K562 (cell line): ENCODE measurements at regions not wholly inside any gene's neighbourhood (a gene's known extent, or its start where the extent isn't known, plus 50 kb on each side); places are given as distances from the start of the nearest gene placed in this dataset.

Source experiments
- ATAC-seq: fragments of 200-7000 bp; cut with Tn5 transposase; 3 replicates; pipeline ENCODE4 v1.9.1; 2020; ENCODE audit warnings: moderate library complexity
- BruUV-seq: library from RNA; stranded (reverse); fragments of 400-500 nt; replicated peaks from 2 replicates; lab custom pipeline; 2021; lab: Mats Ljungman, UMichigan
- CTCF ChIA-PET: fragments of 300-600 bp; formaldehyde crosslinking; extraction: SDS; loops from one replicate; lab custom pipeline; 2021; ENCODE audit warnings: low intra/inter-chr PET ratio; lab: Yijun Ruan, JAX
- POLR2A ChIA-PET: fragments of 300-600, 350-650 bp; sonication (Branson Sonifier 250); formaldehyde crosslinking; extraction: SDS; loops from one replicate; lab custom pipeline; 2021; ENCODE audit warnings: antibody characterized with exemption, inconsistent platforms; lab: Yijun Ruan, JAX
- DNase-seq, 4 experiments: peaks; one replicate each; pipeline versions ENCODE4 v3.0.0 to v3.0.0-alpha.2; 2011 to 2018; ENCODE audit warnings: low spot score in 3 of 4, mixed read lengths in 3 of 4; ENCODE audit errors: extremely low read depth in 1 of 4
- FAIRE-seq: peaks from 2 replicates; lab custom pipeline; 2011; peaks lifted over from hg19 to GRCh38; lab: Jason Lieb, UNC
- H2AFZ ChIP-seq: 2 replicates; pipeline ENCODE4 v1.6.0; 2011; ENCODE audit warnings: low read depth, low read length, control low read depth, inconsistent platforms
- H3K27ac ChIP-seq: fragments of 200-600 bp; 3 replicates; pipeline ENCODE4 v1.8.0; 2011; ENCODE audit warnings: low read depth, mild to moderate bottlenecking, control low read depth, inconsistent platforms, low read length, moderate library complexity, mixed read lengths; ENCODE audit errors: extremely low read depth
- H3K27me3 ChIP-seq, 2 experiments: fragments of 300-600 bp in 1 of 2; 2 replicates in 1 of 2; 3 replicates in 1 of 2; pipeline versions ENCODE4 v1.6.0 to v1.8.0; 2011; ENCODE audit warnings: inconsistent platforms in 2 of 2, low read length in 2 of 2, mild to moderate bottlenecking in 1 of 2, mixed read lengths in 1 of 2, moderate library complexity in 1 of 2; ENCODE audit not compliant: control insufficient read depth in 2 of 2, insufficient read depth in 2 of 2
- H3K36me3 ChIP-seq: fragments of 300-600 bp; 3 replicates; pipeline ENCODE4 v1.8.0; 2011; ENCODE audit warnings: mild to moderate bottlenecking, low read length, inconsistent platforms; ENCODE audit not compliant: control insufficient read depth, insufficient read depth
- H3K4me1 ChIP-seq, 2 experiments: fragments of 200-600 bp in 1 of 2; replicated peaks in 1 of 2; 2 replicates in 1 of 2; 3 replicates in 1 of 2; pipeline versions ENCODE4 v1.5.1 to v1.8.0; 2011; ENCODE audit warnings: inconsistent platforms in 2 of 2, low read length in 2 of 2, mild to moderate bottlenecking in 1 of 2, mixed read lengths in 1 of 2, moderate library complexity in 1 of 2; ENCODE audit not compliant: control insufficient read depth in 2 of 2, insufficient read depth in 2 of 2
- H3K4me2 ChIP-seq: 2 replicates; pipeline ENCODE4 v1.6.1; 2011; ENCODE audit warnings: low read length, control low read depth, inconsistent platforms, mixed read lengths; ENCODE audit not compliant: insufficient read depth
- H3K4me3 ChIP-seq: fragments of 200-600 bp; sonication (generic), shearing (Covaris generic); 2 replicates; pipeline ENCODE4 v1.5.1; 2016; ENCODE audit warnings: control low read depth, inconsistent platforms
- H3K79me2 ChIP-seq: fragments of 200-600 bp; 3 replicates; pipeline ENCODE4 v1.8.0; 2011; ENCODE audit warnings: low read length, inconsistent platforms; ENCODE audit not compliant: control insufficient read depth, insufficient read depth
- H3K9ac ChIP-seq, 2 experiments: 2 replicates each; pipeline versions ENCODE4 v1.6.0 to v1.6.1; 2011; ENCODE audit warnings: low read depth in 2 of 2, low read length in 2 of 2, control low read depth in 1 of 2, inconsistent platforms in 1 of 2, mild to moderate bottlenecking in 1 of 2, mixed read lengths in 1 of 2; ENCODE audit not compliant: insufficient read depth in 1 of 2
- H3K9me1 ChIP-seq: one replicate; pipeline ENCODE4 v1.6.0; 2011; ENCODE audit warnings: inconsistent platforms, mild to moderate bottlenecking, low read length, moderate library complexity; ENCODE audit not compliant: control insufficient read depth, insufficient read depth
- H3K9me3 ChIP-seq: replicated peaks from 2 replicates; pipeline ENCODE4 v1.5.1; 2011; ENCODE audit warnings: low read depth, low read length, inconsistent platforms; ENCODE audit not compliant: control insufficient read depth, insufficient read depth
- H4K20me1 ChIP-seq: replicated peaks from 2 replicates; pipeline ENCODE4 v1.6.1; 2011; ENCODE audit warnings: low read length, inconsistent platforms, mixed read lengths; ENCODE audit not compliant: control insufficient read depth, insufficient read depth
- ASH1L ChIP-seq: fragments of 450-650 bp; IDR thresholded peaks from 2 replicates; pipeline ENCODE4 v1.6.1; 2018; ENCODE audit warnings: borderline replicate concordance, mild to moderate bottlenecking, low read depth; ENCODE audit not compliant: partially characterized antibody
- CBX8 ChIP-seq: fragments of 200-600 bp; sonication (generic); IDR thresholded peaks from 2 replicates; pipeline ENCODE4 v1.6.1; 2012; ENCODE audit warnings: borderline replicate concordance, mixed run types, low read depth, mild to moderate bottlenecking, moderate library complexity, mixed read lengths, low read length, control low read depth, inconsistent platforms; ENCODE audit not compliant: poor library complexity, severe bottlenecking; ENCODE audit errors: extremely low read depth
- EP400 ChIP-seq: fragments of 450-650 bp; IDR thresholded peaks from 2 replicates; pipeline ENCODE4 v1.6.1; 2017; ENCODE audit warnings: antibody characterized with exemption, mild to moderate bottlenecking, moderate library complexity
- PTTG1 ChIP-seq: fragments of 450-650 bp; IDR thresholded peaks from 2 replicates; pipeline ENCODE4 v1.6.1; 2016; ENCODE audit warnings: low read depth, mild to moderate bottlenecking, missing genetic modification characterization, missing compliant biosample characterization
- SIRT6 ChIP-seq: IDR thresholded peaks from one replicate; pipeline ENCODE4 v1.6.1; 2012; ENCODE audit warnings: low read depth, mild to moderate bottlenecking, control low read depth, inconsistent platforms, low read length, moderate library complexity
- STAG1 ChIP-seq: sonication (generic); formaldehyde crosslinking; IDR thresholded peaks from 2 replicates; pipeline ENCODE4 v1.5.0; 2020; ENCODE audit warnings: missing genetic modification reagents, borderline replicate concordance
- THRA ChIP-seq: fragments of 450-650 bp; IDR thresholded peaks from 2 replicates; pipeline ENCODE4 v1.6.1; 2017; ENCODE audit warnings: mild to moderate bottlenecking, moderate library complexity
- ZEB2 ChIP-seq: fragments of 450-650 bp; IDR thresholded peaks from 2 replicates; pipeline ENCODE4 v1.6.1; 2016
- WGBS: fragments of 100-300 bp; shearing (Covaris generic); methylation state at CpG from one replicate; pipeline ENCODE4 v1.1.6; 2016; ENCODE audit warnings: low coverage, mixed read lengths; ENCODE audit not compliant: insufficient coverage; ENCODE audit errors: missing lambda C conversion rate; 5-methylcytosine and 5-hydroxymethylcytosine counted together
- in situ Hi-C: fragments of 300-500 bp; cut with MboI; formaldehyde crosslinking; loops from 4 replicates; pipeline ENCODE4 v1.15.0; 2018; ENCODE audit warnings: inconsistent platforms, mixed read lengths
- intact Hi-C: fragments of 100-400 bp; cut with micrococcal nuclease; formaldehyde crosslinking; loops from 2 replicates; pipeline ENCODE4 v1.14.2; 2022
- TF ChIP-seq, protein P1 (sequence below): sonication (generic); formaldehyde crosslinking; IDR thresholded peaks from 2 replicates; pipeline ENCODE4 v1.8.0; 2023; ENCODE audit warnings: mild to moderate bottlenecking, missing genetic modification reagents

GRCh38 chr15:25556136-25556535 lies 117.3 kb upstream of the UBE3A start (continued):
- TF ChIP-seq THRA (no peak), ASH1L (no peak), STAG1 (CRISPR knock-in tag) (no peak)

DNA sequence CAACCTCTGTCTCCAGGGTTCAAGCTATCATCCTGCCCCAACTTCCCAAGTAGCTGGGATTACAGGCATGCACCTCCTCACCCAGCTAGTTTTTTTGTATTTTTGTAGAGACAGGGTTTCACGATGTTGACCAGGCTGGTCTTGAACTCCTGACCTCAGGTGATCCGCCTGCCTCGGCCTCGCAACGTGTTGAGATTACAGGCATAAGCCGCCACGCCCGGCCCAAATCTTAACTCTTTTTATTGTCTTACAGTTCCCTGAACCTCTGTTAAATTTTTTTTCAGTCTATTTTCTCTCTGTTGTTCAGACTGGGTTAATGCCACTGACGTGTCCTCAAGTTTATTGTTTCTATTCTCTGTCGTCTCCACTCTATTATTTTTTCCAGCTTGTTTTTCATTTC lies 115.8 kb upstream of the UBE3A start:
- DNase-seq: no peak
- ChIA-PET POLR2A (no interaction called here), CTCF (no interaction called here)
- Histone ChIP-seq H3K36me3 (no peaks in the 10 kb centered on the region), H3K9ac (no peak overlapping the region), H3K79me2 (no peaks in the 10 kb centered on the region), H4K20me1 (no peaks in the 10 kb centered on the region), H3K4me3 (no peak overlapping the region), H3K27ac (no peak overlapping the region), H2AFZ (no peak overlapping the region), H3K9me1 (no peaks in the 10 kb centered on the region), H3K27me3 (peaks cover 0 to 2% of the 10 kb centered on the region in 2 experiments; a peak in 1 of 5 replicates), H3K4me2 (no peak overlapping the region), H3K4me1 (no peaks in the 10 kb centered on the region), H3K9me3 (no peaks in the 10 kb centered on the region)
- TF ChIP-seq EP400: no peak
- TF ChIP-seq PTTG1 (tag): no peak
- TF ChIP-seq, protein P1, sequence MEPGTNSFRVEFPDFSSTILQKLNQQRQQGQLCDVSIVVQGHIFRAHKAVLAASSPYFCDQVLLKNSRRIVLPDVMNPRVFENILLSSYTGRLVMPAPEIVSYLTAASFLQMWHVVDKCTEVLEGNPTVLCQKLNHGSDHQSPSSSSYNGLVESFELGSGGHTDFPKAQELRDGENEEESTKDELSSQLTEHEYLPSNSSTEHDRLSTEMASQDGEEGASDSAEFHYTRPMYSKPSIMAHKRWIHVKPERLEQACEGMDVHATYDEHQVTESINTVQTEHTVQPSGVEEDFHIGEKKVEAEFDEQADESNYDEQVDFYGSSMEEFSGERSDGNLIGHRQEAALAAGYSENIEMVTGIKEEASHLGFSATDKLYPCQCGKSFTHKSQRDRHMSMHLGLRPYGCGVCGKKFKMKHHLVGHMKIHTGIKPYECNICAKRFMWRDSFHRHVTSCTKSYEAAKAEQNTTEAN (CRISPR knock-in tag): no peak
- no peak for TF ChIP-seq CBX8
- TF ChIP-seq SIRT6: no peak
- TF ChIP-seq ZEB2: no peak
- no peak for ATAC-seq
- WGBS: 0% methylated on average over 10 of the region's 10 CpGs
- in situ Hi-C loops (no loop called here), intact Hi-C loops (no loop called here)
- BruUV-seq: no TSS peak
- no peak for FAIRE-seq
